Mammary epithelial cell (primary cell): ENCODE measurements at regions not wholly inside any gene's neighbourhood (a gene's known extent, or its start where the extent isn't known, plus 50 kb on each side); places are given as distances from the start of the nearest gene placed in this dataset.

Experiments used
- CTCF ChIP-seq, 2 donors: IDR thresholded peaks in 1 of 2; conservative IDR thresholded peaks in 1 of 2; 2 replicates each; pipeline ENCODE4 v1.5.1; 2011 to 2012; ENCODE audit warnings: inconsistent platforms in 2 of 2, low read length in 2 of 2, mild to moderate bottlenecking in 2 of 2, control low read depth in 1 of 2, low read depth in 1 of 2; ENCODE audit not compliant: insufficient read depth in 1 of 2; ENCODE audit errors: extremely low read depth in 1 of 2
- EZH2 ChIP-seq: IDR thresholded peaks from 2 replicates; pipeline ENCODE4 v1.6.1; 2012; ENCODE audit warnings: low read length, inconsistent platforms, borderline replicate concordance

GRCh38 chr1:224503161-224504118, 68.8 kb upstream of the WDR26 start:
- TF ChIP-seq CTCF (conservative IDR thresholded peaks at IDR 0.05 in 1 of 2, IDR thresholded peaks at IDR 0.05 in 1 of 2; ENCODE audit: extremely low read depth in 1 of 2, insufficient read depth in 1 of 2, low read depth in 1 of 2, low read length in 2 of 2) (peak in 1 of 2 donors; percentile 26), EZH2 (no peak)
